Stimulated activated CD4-positive, alpha-beta T cell treated with anti-CD3 and anti-CD28 coated beads, TNF-alpha, amount 100 ng/mL, for 48 hours (primary cell): ENCODE measurements at regions not wholly inside any gene's neighbourhood (a gene's known extent, or its start where the extent isn't known, plus 50 kb on each side); places are given as distances from the start of the nearest gene placed in this dataset.

ENCODE experiments used
- DNase-seq, 3 donors: peaks; one replicate each; pipeline ENCODE4 v3.0.0-alpha.2; 2020; ENCODE audit warnings: low read depth in 3 of 3

DNA sequence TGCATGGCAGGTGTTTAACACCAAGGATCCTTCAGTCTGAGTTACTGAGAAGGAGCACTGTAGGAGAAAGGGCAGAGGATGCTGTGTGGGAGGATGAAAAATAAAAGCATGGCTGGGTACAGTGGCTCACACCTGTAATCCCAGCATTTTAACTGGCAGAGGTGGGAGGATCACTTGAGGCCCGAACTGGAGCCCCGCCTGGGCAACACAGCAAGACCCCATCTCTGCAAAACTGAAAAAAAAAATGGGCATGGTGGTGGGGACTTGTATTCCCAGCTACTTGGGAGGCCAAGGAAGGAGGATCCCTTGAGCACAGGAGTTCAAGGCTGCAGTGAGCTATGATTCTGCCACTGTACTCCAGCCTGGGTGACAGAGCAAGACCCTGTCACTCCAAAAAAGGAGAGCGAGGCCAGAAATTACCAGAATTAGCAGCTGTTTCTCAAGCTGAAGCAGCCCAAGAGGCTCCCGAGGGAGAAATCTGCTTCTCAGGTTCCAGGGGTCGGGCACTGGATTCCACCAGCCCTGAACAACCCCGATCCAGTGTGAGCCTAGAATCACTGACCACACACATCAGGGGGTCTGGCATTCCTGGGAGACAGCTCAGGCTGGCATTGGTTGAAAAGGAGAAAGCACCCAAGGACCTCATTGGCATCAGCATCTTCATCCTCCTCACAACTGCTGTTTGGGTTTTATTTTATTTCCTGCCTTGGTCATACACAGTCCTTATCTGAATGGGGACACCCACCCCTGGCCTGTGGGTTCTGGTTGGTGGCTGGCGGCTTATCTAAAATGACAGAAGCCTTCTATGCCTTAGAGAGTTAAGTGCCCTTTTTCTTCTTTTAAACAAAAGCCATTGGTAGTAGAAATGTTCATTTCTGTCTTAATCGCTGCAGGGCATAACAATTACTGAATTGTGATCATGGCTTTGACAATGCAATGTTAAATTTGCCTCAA is 66.3 kb upstream of the TRIM2 start:
- no peak for DNase-seq

- DNase-seq = no peak
These were observed 65.5 kb upstream of the TRIM2 start for GRCh38 chr4:153138736-153139135.

- no peak for DNase-seq
These were observed 63.9 kb upstream of the TRIM2 start for GRCh38 chr4:153140294-153140693.

DNA sequence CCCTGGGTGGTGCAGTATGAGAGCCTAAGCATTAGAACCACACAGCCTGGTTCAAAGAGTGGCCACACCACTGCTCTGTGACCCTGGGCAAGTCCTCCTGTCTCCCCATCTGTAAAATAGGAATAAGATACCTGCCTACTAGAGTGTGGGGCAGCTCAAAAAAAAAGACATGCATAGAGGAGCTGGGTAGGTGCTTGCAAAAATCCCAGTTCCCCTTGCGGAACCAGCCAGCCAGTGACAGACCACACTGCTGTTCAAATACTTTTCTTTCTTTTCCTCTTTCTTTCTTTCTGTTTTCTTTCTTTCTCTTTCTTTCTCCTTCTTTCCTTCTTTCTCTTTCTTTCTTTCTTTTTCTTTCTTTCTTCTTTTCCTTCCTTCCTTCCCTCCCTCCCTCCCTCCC is 63.0 kb upstream of the TRIM2 start:
- DNase-seq = no peak

DNA sequence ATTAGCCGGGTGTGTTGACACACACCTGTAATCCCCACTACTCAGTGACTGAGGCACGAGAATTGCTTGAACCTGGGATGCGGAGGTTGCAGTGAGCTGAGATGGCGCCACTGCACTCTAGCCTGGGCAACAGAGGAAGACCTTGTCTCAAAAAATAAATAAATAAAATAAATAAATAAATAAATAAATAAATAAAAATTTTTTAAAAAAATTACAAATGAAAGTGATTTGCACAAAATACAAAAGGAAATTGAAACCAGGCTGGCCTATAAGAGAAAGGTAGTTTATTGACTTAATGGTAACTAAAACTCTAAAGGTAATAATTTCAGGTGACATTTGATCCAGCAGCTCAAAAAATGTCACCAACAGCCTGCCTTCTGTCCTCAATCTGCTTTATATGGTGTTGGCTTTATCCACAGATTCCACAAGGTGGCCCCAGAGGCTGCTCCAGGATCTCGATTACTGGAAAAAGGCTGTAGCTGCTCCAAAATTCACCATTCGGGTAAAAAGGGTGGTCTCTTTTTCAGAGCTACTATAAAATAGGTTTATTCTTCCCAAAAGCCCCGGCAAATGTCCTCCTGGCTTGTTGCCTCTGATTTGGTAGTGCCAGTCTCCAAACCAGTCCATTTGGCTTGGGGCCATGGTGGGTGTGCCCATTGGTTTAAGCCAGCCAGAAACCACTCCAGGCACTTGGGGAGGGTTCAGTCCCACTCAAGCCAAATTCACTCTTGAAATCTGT is 61.4 kb upstream of the TRIM2 start:
- DNase-seq = peak in 2 of 3 donors; percentile 26 to 37

- no peak for DNase-seq
These were observed 60.5 kb upstream of the TRIM2 start for GRCh38 chr4:153143527-153144348.

DNA sequence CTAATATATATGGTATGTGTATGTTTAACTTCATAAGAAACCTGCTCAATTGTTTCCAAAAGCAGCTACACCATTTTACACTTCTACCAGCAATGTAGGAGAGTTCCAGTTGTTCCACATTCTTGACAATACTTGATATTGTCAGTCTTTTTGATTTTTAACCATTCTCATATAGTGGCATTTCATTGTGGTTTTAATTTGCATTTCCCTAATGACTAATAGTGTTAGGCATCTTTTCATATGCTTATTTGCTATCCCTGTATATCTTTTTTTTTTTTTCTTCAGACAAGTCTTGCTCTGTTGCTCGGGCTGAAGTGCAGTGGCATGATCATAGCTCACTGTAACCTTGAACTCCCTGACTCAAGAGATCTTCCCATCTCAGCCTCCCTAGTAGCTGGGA is 58.2 kb upstream of the TRIM2 start:
- DNase-seq = no peak

DNA sequence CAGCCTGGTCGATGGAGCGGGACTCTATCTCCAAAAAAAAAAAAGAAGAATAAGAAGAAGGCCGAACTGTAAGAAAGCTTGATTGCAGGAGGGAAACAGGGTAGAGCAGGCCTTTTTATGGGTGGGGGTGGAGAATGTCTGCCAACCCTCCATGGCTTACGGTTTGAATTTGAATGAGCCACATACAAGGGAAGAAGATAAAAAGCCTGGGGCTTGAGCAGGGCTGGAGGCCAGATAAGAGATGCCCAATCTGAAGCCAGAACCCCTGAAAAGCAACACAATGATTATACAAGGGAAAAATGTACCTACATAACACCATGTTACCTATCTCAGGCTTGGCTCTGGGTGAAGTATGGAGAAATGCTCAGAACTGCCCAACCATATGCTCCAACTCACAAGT is 57.3 kb upstream of the TRIM2 start:
- DNase-seq = no peak

GRCh38 chr4:153148791-153149190 is 55.5 kb upstream of the TRIM2 start:
- no peak for DNase-seq

DNA sequence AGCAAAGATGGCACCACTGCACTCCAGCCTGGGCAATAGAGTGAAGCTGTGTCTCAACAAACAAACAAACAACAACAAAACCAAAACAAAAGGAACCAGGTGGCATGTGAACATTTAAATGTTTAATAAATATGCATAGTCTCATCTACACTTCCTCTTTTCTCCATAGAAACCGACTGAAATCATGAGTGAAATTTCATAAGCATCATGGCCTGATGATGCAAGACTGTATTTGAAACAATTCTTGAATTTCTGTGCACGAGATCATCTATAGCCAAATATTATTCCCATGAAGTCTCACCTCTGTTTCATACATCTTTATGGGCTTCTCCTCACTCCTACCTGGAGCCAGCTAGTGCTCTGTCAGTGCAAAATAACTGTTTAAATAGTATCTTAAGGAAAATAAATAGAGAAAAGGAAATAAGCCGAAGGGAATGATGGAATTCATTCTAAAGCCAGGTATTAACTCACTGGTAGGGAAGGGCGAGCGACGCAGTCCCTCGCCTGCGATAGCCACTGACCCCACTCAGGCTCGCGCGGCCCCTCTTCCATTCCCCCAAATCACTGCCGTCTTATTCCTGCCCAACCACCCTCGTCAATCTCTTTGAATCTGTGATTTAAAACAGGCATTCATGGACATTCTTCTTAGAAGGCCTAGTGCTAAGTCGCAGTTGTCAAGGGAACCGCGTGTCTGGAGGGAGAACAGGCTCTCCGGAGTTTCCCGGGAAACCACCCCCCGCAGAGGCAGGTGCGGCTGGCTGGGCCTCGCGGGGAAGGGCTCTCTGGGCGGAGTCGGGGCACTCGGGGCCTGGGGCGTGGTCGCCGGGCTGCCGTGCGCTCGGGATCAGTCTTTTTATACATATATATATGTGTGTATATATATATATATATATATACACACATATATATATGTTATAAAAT is 52.4 kb upstream of the TRIM2 start:
- DNase-seq = no peak

DNA sequence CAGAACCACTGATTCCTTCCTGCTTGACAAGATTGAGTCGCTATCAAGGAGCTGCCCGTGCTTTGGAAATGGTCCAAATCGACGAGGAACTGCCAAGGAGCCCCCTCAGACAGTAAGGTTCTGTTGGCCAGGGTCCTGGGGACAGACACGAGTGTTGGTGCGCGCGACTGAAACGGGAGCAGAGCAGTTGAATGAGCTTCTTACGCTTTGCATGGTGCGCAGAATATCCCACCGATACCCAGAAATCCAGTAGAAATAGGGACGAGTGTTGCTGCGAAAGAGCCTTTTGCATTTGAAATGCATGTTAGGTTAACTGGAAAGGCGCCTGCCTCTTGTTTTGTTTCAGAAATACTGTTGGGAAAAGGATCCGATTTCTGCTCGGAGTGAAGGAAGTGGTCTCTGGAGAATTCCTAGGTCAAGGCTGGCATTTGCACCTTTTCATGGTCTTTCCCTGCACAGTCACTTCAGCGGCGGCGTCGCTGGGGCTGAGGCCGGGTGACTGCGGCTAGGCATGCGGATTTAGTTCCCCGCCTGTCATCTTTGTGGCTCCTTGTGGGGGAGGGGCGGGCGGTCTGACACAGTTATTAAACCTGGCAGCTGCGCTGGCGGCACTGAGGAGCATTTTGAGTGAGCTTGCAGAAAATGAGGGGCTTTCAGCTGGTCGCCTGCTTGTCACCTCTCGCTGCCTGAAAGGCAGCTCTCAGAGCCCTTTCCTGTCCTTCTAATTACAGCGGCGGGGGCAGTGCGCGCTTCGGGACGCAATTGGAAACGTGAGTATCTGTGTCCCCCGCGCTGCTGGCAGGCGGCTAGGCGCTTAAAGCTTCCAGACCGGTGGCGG is 51.5 kb upstream of the TRIM2 start:
- peak; percentile 39 to 74 (median 62) for DNase-seq

- DNase-seq = peak; percentile 50 to 61 (median 58)
These were observed 50.8 kb upstream of the TRIM2 start for GRCh38 chr4:153153339-153153871.

DNA sequence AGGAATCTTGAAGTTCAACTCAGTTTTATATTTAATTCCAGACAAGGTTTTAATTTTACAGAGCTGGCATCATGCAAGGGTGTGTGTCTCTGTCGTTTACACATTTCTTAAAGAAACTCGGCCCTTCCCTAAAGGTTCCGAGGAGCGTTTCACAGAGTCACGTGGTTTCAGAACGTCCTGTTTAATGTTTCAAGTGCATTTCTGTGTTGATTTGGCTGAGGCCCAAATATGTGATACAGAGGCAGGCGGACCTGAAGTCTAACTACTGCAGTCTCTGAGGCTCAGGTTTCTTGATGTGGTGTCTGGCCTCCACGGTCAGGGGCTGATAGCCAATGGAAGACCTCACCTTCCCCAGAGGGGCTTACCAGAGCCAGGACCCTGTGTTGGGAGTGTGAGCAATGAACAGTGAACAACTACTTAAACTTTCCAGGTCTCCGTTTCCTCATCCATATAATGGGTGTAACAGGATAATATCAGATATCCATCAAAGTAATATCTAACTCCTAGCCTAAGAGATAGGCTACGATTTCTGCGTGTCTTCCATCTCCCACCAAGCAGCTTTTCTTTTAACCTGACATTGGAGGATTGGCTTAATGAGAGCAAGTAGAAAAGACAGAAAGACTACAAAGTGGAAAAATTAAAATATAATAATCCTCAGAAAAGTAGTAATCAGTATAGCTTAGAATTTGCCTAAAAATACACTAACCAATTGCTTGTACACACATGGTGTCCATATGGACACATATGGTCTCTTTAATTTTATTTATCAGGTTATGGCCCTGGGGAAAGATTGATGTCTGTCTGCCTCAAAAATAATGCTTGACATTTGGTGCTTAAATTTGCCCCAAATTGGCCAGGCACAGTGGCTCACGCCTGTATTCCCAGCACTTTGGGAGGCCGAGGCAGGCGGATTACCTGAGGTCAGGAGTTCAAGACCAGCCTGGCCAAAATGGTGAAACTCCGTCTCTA is 50.0 kb upstream of the TRIM2 start:
- no peak for DNase-seq
